ENCODE measurements at regions not wholly inside any gene's neighbourhood (a gene's known extent, or its start where the extent isn't known, plus 50 kb on each side); places are given as distances from the start of the nearest gene placed in this dataset.

- H3K4me3 ChIP-seq (ENCODE audit: low read length): no peak overlapping the region
- TF ChIP-seq, protein P1, sequence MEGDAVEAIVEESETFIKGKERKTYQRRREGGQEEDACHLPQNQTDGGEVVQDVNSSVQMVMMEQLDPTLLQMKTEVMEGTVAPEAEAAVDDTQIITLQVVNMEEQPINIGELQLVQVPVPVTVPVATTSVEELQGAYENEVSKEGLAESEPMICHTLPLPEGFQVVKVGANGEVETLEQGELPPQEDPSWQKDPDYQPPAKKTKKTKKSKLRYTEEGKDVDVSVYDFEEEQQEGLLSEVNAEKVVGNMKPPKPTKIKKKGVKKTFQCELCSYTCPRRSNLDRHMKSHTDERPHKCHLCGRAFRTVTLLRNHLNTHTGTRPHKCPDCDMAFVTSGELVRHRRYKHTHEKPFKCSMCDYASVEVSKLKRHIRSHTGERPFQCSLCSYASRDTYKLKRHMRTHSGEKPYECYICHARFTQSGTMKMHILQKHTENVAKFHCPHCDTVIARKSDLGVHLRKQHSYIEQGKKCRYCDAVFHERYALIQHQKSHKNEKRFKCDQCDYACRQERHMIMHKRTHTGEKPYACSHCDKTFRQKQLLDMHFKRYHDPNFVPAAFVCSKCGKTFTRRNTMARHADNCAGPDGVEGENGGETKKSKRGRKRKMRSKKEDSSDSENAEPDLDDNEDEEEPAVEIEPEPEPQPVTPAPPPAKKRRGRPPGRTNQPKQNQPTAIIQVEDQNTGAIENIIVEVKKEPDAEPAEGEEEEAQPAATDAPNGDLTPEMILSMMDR (IDR thresholded peaks at IDR 0.05; ENCODE audit: insufficient read depth, low read depth, low read length, missing control alignments): no peak
- no peak for DNase-seq (ENCODE audit: low read depth)
Measured at GRCh38 chr10:20406281-20407104, 490.6 kb downstream of the NEBL start.

DNA sequence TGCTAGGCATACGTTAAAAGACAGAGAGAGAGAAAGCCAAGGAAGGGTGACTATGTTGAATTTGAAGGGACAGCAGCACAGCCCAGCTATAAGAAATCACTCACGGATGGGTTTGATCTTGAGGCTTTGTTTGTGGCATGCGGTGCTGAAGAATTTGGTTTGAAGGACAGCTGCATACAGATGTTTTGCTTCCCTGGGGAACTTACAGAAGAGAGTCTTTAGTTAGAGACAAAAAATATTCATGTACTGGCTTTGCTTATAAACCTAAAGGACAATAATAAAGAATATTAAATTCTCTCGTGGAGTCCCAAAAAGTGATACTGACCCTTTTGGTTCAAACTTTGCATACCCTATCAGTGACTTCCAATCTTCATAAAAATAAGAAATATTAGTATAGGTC lies 491.4 kb downstream of the NEBL start:
- DNase-seq (ENCODE audit: low read depth): no peak

GRCh38 chr10:20405050-20405449 lies 492.1 kb downstream of the NEBL start:
- H3K4me3 ChIP-seq (ENCODE audit: low read length): no peak overlapping the region
- no peak for DNase-seq (ENCODE audit: low read depth)
- TF ChIP-seq, protein P1 (IDR thresholded peaks at IDR 0.05; ENCODE audit: insufficient read depth, low read depth, low read length, missing control alignments): no peak

More for the DNA sequence above, 491.4 kb downstream of the NEBL start:
- TF ChIP-seq, protein P1 (IDR thresholded peaks at IDR 0.05; ENCODE audit: insufficient read depth, low read depth, low read length, missing control alignments): no peak
- no peak overlapping the region for H3K4me3 ChIP-seq (ENCODE audit: low read length)

GRCh38 chr10:20399772-20400171 lies 497.3 kb downstream of the NEBL start:
- H3K4me3 ChIP-seq (ENCODE audit: low read length): no peak overlapping the region
- TF ChIP-seq, protein P1 (IDR thresholded peaks at IDR 0.05; ENCODE audit: insufficient read depth, low read depth, low read length, missing control alignments): no peak

DNA sequence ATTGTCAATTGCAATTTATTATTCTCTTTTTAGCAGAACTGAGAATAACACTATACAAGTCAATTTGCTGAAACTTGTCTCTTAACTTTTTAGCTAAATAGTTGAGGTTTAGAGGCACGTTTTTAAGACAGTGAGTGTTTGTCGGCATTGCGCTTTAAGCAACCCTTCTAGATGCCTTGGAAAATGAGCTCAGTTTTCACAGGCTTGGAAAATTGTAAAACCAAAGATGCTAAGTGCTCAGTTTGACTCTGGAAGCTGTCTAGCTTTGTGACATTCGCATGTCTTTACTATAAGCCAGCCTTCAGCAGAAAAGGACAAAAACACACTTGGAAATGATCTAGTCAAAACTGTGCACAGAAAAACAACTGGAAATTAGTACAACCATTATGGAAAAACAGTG lies 500.4 kb downstream of the NEBL start:
- H3K4me3 ChIP-seq (ENCODE audit: low read length): no peak overlapping the region
- TF ChIP-seq, protein P1 (IDR thresholded peaks at IDR 0.05; ENCODE audit: insufficient read depth, low read depth, low read length, missing control alignments): no peak
- DNase-seq (ENCODE audit: low read depth): no peak

More at GRCh38 chr10:20399772-20400171, 497.3 kb downstream of the NEBL start:
- DNase-seq (ENCODE audit: low read depth): no peak

DNA sequence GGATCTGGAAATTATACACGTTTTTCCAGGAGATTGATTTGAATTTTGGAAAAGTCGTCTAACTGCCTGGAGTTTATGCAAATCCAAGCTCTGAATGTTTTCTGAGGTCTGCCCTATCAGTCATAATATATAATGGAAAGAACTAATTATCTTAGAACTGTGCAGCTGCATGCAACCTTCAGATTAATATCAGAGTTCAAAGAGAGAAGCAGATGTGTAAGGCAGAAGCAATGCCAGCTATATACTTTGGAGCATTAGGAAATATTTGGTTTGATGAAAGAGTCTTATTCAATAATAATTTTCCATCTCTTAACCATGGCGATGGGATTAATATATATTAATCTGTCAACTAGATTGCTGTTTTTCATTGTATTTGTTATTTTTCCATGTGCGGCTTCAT lies 500.9 kb downstream of the NEBL start:
- no peak overlapping the region for H3K4me3 ChIP-seq (ENCODE audit: low read length)
- TF ChIP-seq, protein P1 (IDR thresholded peaks at IDR 0.05; ENCODE audit: insufficient read depth, low read depth, low read length, missing control alignments): no peak
- no peak for DNase-seq (ENCODE audit: low read depth)

- DNase-seq (ENCODE audit: low read depth): no peak
- no peak overlapping the region for H3K4me3 ChIP-seq (ENCODE audit: low read length)
- TF ChIP-seq, protein P1 (IDR thresholded peaks at IDR 0.05; ENCODE audit: insufficient read depth, low read depth, low read length, missing control alignments): no peak
Measured at GRCh38 chr10:20391629-20392028, 505.5 kb downstream of the NEBL start.

Measured in epithelial cell of esophagus (primary cell).